Nucleus accumbens (tissue), 56 donors: ENCODE measurements at regions not wholly inside any gene's neighbourhood (a gene's known extent, or its start where the extent isn't known, plus 50 kb on each side); places are given as distances from the start of the nearest gene placed in this dataset.
A peak's percentile ranks its signal among the peaks of the same experiment; 100 is the strongest.

ENCODE experiments used
- DNase-seq, 56 donors: peaks; one replicate each; lab custom pipeline; 2025; lab: John Stamatoyannopoulos, UW

GRCh38 chr18:38453880-38454279, 888.3 kb upstream of the CELF4 start:
- no peak for DNase-seq

DNA sequence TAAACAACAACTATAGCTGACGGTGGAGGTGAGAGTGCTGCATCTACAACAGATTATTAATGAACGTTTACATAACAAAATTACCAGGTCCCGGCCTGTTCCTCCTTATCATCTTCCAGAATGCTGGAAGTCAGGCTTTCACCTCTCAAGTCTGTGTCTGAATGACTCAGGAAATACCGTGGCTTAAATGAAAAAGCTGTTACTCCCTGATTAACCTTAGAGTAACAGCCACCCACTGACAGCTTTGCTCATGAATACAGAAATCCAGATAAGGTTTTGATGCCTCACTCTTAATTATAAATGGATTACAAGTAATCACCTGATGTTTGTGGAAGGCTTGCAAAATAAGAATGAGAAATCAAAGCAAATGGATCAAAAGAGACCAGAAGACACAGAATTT, 885.3 kb upstream of the CELF4 start:
- peak in 1 of 56 donors; percentile 2 for DNase-seq

DNA sequence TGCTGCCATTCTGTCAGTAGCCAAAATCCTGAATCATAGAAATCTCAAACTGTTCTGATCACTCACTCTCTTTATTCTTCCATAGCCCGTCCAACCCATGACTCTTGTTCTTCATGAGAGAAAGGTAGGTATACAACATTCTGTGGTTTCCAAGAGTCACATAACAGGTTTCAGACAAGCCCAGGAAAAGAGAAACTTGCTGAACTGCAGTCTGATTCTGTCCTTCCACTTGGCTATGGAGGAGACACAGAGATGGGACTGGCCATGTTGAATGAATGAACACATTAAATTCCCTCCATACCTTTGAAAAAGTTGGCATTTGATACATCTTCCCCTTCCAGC, 880.2 kb upstream of the CELF4 start:
- DNase-seq, result no peak

DNA sequence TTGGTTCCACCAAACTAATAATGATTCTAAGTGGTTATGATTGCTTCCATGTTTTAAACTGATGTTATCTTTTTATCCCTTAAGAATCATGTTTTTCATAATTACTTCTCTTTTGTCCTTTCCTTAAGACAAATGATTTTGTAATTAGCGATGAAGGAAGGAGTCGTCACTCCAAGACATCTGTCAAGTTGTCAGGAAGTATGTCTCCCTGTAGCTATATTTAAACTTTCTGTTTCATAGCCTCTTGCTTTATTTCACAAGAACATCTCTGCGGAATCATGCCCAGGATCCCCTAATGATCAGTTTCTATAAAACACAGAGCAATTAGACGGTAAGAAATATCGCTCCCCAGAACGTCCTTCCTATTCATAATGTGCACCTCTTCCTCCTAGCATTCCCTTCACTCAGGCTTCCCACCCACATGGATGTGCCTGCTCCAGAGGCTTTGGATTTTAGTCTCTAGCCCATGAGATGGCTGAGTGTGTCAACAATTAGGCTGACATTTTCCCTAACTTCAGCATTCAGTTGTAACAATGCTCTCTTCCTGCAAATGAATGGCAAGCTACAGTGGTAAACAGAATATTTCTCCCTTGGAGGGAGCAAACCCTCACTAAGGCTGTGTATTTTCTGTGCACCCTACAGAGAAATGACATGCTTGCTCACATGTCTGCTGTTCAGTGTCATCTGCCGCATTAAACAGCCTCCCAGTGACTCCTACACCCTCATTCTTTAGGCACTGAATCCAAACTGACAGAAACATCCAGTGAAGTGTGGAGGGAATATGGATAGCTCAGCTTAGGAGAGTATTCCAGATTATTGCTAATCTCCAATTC, 879.6 kb upstream of the CELF4 start:
- peak in 2 of 56 donors; percentile 3 to 26 for DNase-seq

GRCh38 chr18:38427736-38428135, 862.1 kb upstream of the CELF4 start:
- no peak for DNase-seq

DNA sequence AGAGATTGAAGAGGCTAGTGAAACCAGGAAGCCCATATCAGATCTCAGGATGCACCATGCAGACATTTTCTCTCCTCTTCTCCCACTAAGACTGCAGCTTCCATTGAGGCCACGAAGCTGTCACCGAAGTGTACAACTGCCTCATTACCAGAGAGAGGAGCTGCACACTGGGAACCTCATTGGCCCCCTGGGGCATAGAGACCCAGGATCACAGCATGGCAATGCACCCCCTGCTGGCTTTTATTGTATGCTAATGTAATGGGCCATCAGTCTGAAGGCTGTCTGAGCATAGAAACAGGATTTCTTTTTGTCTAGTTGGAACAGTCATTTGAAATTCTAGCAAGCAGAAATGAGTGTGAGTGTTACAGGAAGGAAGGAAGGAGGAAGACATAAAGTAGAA, 861.6 kb upstream of the CELF4 start:
- DNase-seq, result peak in 7 of 56 donors; percentile 3 to 14 (median 5)

DNA sequence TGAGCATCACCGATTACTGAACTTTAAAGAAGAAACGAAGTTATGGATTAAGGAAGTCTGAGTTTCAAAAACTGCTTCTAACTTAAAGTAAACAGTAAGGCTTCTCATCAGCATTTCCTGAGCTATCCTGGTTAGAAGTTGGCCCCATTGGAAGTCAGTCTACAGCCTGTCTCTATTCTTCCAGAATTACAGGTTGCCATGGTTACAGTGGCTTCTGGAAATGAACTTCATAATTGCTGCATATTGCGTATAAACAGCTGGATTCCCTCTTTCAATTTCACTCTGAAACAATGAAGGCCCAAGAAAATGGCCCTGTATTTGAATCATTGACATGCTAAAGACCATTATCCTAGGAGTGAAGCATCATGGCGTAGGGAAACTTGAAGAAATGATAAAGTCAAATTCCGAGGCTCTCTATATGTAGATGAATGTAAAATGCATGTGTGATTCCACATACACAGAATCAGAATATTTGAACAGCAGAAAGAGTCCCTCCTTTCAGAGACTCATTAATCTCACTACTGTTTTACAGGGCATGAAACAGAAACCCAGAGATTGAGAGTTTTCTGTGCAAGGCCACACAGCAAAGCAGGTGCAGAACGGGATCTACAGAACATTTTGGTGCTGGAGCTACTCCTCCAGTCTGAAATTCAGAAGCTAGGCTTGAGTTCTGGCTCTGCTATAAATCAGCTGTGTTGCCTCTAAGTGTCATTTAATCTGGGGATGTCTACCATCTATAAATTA, 856.4 kb upstream of the CELF4 start:
- DNase-seq, result no peak

DNA sequence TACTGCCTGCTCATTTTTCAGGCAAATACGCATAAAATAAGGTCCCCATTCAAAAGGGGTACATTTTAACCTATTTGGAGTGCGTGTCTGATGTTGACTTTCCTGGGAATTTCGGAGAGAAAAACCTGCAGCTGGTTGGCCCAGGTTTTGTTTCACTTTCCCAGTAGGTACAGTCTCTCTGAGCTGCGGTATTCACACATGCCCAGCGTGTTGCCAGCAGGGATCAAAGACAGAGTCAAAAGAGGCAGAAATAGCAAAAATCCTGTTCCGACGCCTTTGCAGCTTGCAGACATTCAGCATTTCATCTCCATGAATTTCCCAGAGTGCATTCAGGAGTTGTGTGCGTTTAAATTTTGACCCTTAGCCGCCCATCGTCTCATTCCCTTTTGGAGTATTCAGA, 855.4 kb upstream of the CELF4 start:
- no peak for DNase-seq

- no peak for DNase-seq
Measured at GRCh38 chr18:38420611-38421010, 855.0 kb upstream of the CELF4 start.

DNA sequence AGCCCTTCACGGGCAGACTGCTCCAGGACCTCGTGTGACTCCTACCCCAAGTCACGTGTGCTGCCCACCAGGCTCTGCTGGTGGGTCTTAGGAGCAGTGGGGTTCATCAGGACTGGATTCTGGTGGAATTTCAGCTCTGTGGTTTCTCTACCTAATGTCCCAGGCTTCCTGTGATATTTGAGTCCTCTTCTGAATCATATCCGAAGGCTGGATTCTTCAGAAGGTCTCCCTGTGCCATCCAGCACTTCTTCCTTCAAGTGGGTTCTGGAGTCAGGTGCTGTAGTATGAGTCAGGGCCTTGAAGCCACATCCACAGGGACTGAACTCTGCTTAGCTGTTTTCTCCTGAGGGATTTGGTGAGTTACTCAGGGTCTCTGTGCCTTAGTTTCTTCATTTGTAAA, 850.2 kb upstream of the CELF4 start:
- DNase-seq, result no peak

DNA sequence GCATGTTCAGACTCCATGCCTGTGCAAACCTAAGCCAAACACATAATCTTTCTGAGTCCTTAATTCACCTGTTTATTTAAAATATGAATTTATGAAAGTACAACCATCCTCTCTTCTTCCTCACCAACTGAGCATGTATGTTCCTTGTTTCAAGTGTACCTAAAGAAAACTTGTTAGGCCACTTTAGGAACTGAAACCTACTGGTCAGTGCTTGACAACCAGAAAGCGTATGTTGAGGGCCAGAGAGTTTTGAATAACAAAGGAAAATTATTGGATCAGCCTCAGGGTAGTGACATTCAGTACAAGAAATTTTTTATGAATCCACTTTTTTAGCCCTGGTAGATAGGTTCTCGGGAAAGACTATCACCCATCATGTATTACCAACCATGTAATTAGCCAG, 847.6 kb upstream of the CELF4 start:
- DNase-seq, result no peak

GRCh38 chr18:38406607-38407006, 841.0 kb upstream of the CELF4 start:
- no peak for DNase-seq

DNA sequence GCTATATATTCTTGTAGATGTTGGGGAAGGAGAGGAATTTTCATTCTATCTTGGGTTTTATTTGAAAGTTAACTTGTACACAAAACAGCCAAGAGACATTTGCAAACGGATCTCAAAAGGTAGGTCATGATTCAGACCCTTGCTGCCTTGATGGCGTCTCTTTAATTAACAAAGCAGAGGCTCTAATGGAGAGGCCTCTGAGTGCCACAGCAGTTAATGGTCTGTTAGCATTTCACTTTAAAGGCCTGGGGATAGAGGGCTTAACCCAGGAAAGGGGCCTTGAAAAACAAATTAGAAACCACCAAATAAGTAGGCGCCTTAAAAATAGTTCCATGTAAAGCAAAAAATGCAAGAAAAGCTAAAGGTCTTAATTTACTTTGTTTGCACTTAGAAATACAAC, 836.9 kb upstream of the CELF4 start:
- no peak for DNase-seq

GRCh38 chr18:38397094-38397493, 831.5 kb upstream of the CELF4 start:
- no peak for DNase-seq

- no peak for DNase-seq
Measured at GRCh38 chr18:38386146-38386545, 820.5 kb upstream of the CELF4 start.

- DNase-seq, result no peak
Measured at GRCh38 chr18:38369772-38370690, 804.4 kb upstream of the CELF4 start.

DNA sequence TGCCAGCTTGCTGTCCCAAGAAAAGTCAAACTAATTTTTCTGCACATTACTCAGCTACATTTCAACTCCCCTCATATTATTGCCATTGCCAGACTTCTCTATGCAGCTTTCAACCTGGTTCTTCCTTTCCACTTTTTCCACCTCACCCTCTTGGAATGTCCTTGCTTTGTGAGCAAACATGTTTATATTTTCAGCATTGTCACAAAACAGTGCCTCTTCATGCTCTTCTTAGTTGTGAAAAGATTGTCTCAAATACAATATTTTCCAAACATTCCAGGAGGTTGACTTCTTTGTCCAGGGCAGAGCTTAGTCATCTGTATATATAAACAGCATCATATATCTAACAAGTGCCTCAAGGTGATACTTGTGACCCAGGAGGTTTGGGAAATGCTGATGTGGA, 803.3 kb upstream of the CELF4 start:
- DNase-seq, result no peak

- no peak for DNase-seq
Measured at GRCh38 chr18:38368246-38368645, 802.6 kb upstream of the CELF4 start.

- no peak for DNase-seq
Measured at GRCh38 chr18:38367473-38367872, 801.9 kb upstream of the CELF4 start.

DNA sequence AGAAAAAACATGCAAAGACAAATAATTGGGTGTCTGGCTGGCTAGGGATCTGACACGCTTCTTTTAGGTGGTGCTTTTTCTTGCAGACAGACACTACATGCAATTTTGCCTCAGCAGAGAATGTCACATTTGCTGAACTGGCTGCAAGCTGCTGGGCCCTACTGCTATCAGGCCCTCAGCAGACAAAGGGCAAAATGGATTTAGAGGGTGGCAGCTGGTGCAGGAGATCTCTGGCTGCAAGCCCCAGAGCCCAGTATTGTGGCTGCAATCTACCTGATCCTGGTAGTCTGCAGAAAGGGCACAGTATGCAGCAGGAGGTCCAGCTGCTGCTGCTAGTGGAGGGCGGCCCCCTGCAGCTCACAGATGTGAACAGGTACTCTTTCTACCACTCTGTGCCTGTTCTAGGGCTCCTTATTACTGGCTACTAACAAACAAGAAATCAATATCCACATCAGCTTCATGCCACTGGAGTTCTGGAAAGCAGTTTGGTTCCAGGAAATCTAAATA, 796.7 kb upstream of the CELF4 start:
- DNase-seq, result no peak
